ENCODE measurements at regions not wholly inside any gene's neighbourhood (a gene's known extent, or its start where the extent isn't known, plus 50 kb on each side); places are given as distances from the start of the nearest gene placed in this dataset.

DNA sequence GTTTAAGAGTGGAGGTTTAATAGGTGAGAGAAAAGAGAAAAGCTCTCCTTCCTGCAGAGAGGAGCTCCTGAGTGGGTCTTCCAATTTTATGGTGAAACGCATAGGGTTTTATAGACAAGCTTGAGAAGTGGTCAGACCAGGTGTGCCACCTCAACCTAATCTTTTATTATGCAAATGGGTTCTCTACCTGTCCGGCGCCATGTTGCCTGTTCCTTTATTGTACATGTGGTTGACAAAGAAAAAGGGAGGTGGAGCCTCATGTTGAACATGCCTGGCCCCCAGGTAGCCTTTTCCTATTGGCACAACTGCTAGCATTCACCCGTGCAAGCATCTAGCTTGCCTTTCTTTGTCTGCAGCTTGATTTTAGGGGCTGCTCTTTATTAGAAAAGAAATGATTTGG is 115.9 kb upstream of the F13A1 start:
- Histone ChIP-seq H2AFZ (no peak overlapping the region), H3K4me1 (ENCODE audit: insufficient read depth) (no peaks in the 10 kb centered on the region), H3K27me3 (no peaks in the 10 kb centered on the region), H3K27ac (no peak overlapping the region), H3K9me2 (replicated peaks; ENCODE audit: insufficient read depth) (no peaks in the 10 kb centered on the region), H4K20me1 (ENCODE audit: insufficient read depth, poor library complexity, severe bottlenecking) (no peaks in the 10 kb centered on the region), H3K9me3 (ENCODE audit: low read depth) (no peaks in the 10 kb centered on the region), H3K4me2 (no peak overlapping the region), H3K4me3 (no peak overlapping the region), H3K79me2 (no peaks in the 10 kb centered on the region), H3K36me3 (replicated peaks; ENCODE audit: insufficient read depth, low read depth) (no peaks in the 10 kb centered on the region)
- TF ChIP-seq, protein P1, sequence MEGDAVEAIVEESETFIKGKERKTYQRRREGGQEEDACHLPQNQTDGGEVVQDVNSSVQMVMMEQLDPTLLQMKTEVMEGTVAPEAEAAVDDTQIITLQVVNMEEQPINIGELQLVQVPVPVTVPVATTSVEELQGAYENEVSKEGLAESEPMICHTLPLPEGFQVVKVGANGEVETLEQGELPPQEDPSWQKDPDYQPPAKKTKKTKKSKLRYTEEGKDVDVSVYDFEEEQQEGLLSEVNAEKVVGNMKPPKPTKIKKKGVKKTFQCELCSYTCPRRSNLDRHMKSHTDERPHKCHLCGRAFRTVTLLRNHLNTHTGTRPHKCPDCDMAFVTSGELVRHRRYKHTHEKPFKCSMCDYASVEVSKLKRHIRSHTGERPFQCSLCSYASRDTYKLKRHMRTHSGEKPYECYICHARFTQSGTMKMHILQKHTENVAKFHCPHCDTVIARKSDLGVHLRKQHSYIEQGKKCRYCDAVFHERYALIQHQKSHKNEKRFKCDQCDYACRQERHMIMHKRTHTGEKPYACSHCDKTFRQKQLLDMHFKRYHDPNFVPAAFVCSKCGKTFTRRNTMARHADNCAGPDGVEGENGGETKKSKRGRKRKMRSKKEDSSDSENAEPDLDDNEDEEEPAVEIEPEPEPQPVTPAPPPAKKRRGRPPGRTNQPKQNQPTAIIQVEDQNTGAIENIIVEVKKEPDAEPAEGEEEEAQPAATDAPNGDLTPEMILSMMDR (IDR thresholded peaks at IDR 0.05; ENCODE audit: poor library complexity): no peak
- TF ChIP-seq EZH2 (IDR thresholded peaks at IDR 0.05; ENCODE audit: borderline replicate concordance) (no peak), EZH2phosphoT487 (IDR thresholded peaks at IDR 0.05; ENCODE audit: low read depth, severe bottlenecking, unreplicated experiment) (no peak)
- 85% methylated on average over 4 of the region's 4 CpGs for WGBS (ENCODE audit: low lambda C conversion rate, missing lambda C conversion rate)
- DNase-seq (ENCODE audit: low spot score): no peak

DNA sequence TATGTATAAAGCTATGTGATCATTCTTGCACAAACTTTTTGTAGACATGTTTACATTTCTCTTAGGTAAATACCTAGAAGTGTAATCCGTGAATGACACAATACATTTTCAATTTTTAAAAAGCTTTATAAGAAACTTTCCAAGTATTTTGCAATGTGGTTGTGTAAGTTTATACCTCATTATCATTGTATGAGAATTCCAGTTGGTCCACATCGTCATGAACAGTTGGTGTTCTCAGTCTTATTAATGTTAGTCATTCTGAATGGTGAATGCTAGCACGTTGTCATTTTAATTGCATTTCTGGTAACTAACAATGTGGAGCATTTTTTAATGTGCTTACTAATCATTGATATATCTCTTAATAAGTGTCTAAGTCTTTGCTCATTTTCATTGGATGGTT is 116.5 kb upstream of the F13A1 start:
- Histone ChIP-seq H3K4me3 (no peak overlapping the region), H3K9me3 (ENCODE audit: low read depth) (no peaks in the 10 kb centered on the region), H3K9me2 (replicated peaks; ENCODE audit: insufficient read depth) (no peaks in the 10 kb centered on the region), H3K79me2 (no peaks in the 10 kb centered on the region), H2AFZ (no peak overlapping the region), H3K27ac (no peak overlapping the region), H3K4me1 (ENCODE audit: insufficient read depth) (no peaks in the 10 kb centered on the region), H3K4me2 (no peak overlapping the region), H3K36me3 (replicated peaks; ENCODE audit: insufficient read depth, low read depth) (no peaks in the 10 kb centered on the region), H4K20me1 (ENCODE audit: insufficient read depth, poor library complexity, severe bottlenecking) (no peaks in the 10 kb centered on the region), H3K27me3 (no peaks in the 10 kb centered on the region)
- TF ChIP-seq EZH2phosphoT487 (IDR thresholded peaks at IDR 0.05; ENCODE audit: low read depth, severe bottlenecking, unreplicated experiment) (no peak), EZH2 (IDR thresholded peaks at IDR 0.05; ENCODE audit: borderline replicate concordance) (no peak)
- TF ChIP-seq, protein P1 (IDR thresholded peaks at IDR 0.05; ENCODE audit: poor library complexity): no peak
- DNase-seq (ENCODE audit: low spot score): no peak
- WGBS (ENCODE audit: low lambda C conversion rate, missing lambda C conversion rate): 84% methylated on average over 3 of the region's 3 CpGs

DNA sequence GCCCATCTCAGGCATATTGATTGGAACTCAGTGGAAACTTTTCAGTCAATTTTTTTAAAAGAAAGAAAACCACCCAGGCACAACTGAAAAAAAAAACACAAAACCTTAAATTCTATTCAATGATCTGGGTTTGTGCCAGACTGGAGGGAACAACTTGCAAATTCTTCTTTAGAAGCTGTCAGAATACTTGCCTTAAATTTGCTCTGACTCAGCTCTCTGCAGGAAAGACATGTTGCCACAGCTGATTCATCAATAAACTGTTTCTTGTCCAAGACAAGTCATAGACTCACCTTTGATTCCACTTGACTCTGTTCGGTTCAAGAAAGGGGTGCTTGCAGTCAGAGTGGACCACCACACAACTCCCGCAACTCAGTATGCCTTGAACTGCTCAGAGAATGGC is 117.8 kb upstream of the F13A1 start:
- Histone ChIP-seq H3K4me1 (ENCODE audit: insufficient read depth) (no peaks in the 10 kb centered on the region), H3K4me2 (no peak overlapping the region), H3K4me3 (no peak overlapping the region), H3K9me2 (replicated peaks; ENCODE audit: insufficient read depth) (no peaks in the 10 kb centered on the region), H3K9me3 (ENCODE audit: low read depth) (no peaks in the 10 kb centered on the region), H3K36me3 (replicated peaks; ENCODE audit: insufficient read depth, low read depth) (no peaks in the 10 kb centered on the region), H3K27me3 (no peaks in the 10 kb centered on the region), H2AFZ (no peak overlapping the region), H3K79me2 (no peaks in the 10 kb centered on the region), H4K20me1 (ENCODE audit: insufficient read depth, poor library complexity, severe bottlenecking) (no peaks in the 10 kb centered on the region), H3K27ac (no peak overlapping the region)
- WGBS (ENCODE audit: low lambda C conversion rate, missing lambda C conversion rate): 89% methylated on average over 2 of the region's 2 CpGs
- DNase-seq (ENCODE audit: low spot score): no peak
- TF ChIP-seq EZH2phosphoT487 (IDR thresholded peaks at IDR 0.05; ENCODE audit: low read depth, severe bottlenecking, unreplicated experiment) (no peak), EZH2 (IDR thresholded peaks at IDR 0.05; ENCODE audit: borderline replicate concordance) (no peak)
- TF ChIP-seq, protein P1 (IDR thresholded peaks at IDR 0.05; ENCODE audit: poor library complexity): no peak

DNA sequence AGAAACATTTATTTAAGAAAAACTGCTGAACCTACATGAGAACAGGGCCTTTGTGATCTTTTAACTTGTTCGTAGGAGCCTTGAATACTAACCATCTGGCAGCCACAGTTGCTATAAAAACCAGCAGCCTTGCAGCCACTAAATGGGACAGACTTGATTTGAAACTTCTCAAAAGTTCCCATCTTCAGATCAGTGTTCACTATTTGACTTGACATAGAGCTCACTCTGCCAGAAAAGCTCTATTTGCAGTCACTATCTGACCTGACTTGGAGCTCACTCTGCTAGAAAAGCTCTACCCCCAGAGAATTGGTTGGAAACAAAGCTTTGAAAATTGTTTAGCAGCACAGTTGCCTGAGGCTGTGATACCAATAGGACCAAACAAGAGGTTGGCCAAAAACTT is 119.3 kb upstream of the F13A1 start:
- H3K9me3 ChIP-seq (ENCODE audit: low read depth): no peaks in the 10 kb centered on the region
- no peaks in the 10 kb centered on the region for H3K27me3 ChIP-seq
- H2AFZ ChIP-seq: no peak overlapping the region
- H3K79me2 ChIP-seq: no peaks in the 10 kb centered on the region
- H3K27ac ChIP-seq: no peak overlapping the region
- no peaks in the 10 kb centered on the region for H3K36me3 ChIP-seq (replicated peaks; ENCODE audit: insufficient read depth, low read depth)
- 85% methylated on average over 1 of the region's 1 CpG for WGBS (ENCODE audit: low lambda C conversion rate, missing lambda C conversion rate)
- no peak overlapping the region for H3K4me3 ChIP-seq
- TF ChIP-seq, protein P1 (IDR thresholded peaks at IDR 0.05; ENCODE audit: poor library complexity): no peak
- TF ChIP-seq EZH2phosphoT487 (IDR thresholded peaks at IDR 0.05; ENCODE audit: low read depth, severe bottlenecking, unreplicated experiment) (no peak), EZH2 (IDR thresholded peaks at IDR 0.05; ENCODE audit: borderline replicate concordance) (no peak)
- H3K4me1 ChIP-seq (ENCODE audit: insufficient read depth): no peaks in the 10 kb centered on the region
- no peaks in the 10 kb centered on the region for H3K9me2 ChIP-seq (replicated peaks; ENCODE audit: insufficient read depth)
- no peak for DNase-seq (ENCODE audit: low spot score)
- H3K4me2 ChIP-seq: no peak overlapping the region
- H4K20me1 ChIP-seq (ENCODE audit: insufficient read depth, poor library complexity, severe bottlenecking): no peaks in the 10 kb centered on the region

Measured in hepatocyte (in vitro differentiated cells).